GM12865 (cell line): ENCODE measurements at regions not wholly inside any gene's neighbourhood (a gene's known extent, or its start where the extent isn't known, plus 50 kb on each side); places are given as distances from the start of the nearest gene placed in this dataset.

ENCODE experiments used
- DNase-seq: peaks from one replicate; pipeline ENCODE4 v3.0.0; 2010; ENCODE audit warnings: low read depth
- H3K4me3 ChIP-seq: 2 replicates; pipeline ENCODE4 v1.5.1; 2011; ENCODE audit warnings: mild to moderate bottlenecking, low read depth, low read length, control low read depth
- TF ChIP-seq, protein P1 (sequence below): IDR thresholded peaks from 2 replicates; pipeline ENCODE4 v1.5.1; 2011; ENCODE audit warnings: low read length, control low read depth, low read depth, inconsistent platforms; ENCODE audit not compliant: insufficient read depth; ENCODE audit errors: missing control alignments

DNA sequence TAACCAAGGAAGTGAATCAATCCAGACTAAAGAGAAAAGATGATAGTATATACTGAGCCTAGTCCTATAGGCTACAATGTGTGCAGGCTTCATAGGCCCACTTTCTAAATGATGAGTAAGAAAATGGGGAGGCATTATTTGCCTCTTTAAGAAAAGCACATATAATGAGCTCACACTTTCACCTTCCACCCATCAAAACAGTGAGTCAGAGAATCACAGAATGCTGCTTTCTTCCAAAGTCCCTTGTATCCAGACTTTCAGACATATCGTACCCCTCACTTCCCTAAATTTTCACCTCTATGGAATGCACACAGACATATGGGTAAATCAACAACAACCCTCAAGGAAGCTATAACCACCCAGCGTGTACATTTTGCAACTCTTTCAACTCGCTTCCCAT lies 286.4 kb upstream of the PRKD1 start:
- no peak for DNase-seq
- TF ChIP-seq, protein P1, sequence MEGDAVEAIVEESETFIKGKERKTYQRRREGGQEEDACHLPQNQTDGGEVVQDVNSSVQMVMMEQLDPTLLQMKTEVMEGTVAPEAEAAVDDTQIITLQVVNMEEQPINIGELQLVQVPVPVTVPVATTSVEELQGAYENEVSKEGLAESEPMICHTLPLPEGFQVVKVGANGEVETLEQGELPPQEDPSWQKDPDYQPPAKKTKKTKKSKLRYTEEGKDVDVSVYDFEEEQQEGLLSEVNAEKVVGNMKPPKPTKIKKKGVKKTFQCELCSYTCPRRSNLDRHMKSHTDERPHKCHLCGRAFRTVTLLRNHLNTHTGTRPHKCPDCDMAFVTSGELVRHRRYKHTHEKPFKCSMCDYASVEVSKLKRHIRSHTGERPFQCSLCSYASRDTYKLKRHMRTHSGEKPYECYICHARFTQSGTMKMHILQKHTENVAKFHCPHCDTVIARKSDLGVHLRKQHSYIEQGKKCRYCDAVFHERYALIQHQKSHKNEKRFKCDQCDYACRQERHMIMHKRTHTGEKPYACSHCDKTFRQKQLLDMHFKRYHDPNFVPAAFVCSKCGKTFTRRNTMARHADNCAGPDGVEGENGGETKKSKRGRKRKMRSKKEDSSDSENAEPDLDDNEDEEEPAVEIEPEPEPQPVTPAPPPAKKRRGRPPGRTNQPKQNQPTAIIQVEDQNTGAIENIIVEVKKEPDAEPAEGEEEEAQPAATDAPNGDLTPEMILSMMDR: no peak
- H3K4me3 ChIP-seq: no peak overlapping the region

DNA sequence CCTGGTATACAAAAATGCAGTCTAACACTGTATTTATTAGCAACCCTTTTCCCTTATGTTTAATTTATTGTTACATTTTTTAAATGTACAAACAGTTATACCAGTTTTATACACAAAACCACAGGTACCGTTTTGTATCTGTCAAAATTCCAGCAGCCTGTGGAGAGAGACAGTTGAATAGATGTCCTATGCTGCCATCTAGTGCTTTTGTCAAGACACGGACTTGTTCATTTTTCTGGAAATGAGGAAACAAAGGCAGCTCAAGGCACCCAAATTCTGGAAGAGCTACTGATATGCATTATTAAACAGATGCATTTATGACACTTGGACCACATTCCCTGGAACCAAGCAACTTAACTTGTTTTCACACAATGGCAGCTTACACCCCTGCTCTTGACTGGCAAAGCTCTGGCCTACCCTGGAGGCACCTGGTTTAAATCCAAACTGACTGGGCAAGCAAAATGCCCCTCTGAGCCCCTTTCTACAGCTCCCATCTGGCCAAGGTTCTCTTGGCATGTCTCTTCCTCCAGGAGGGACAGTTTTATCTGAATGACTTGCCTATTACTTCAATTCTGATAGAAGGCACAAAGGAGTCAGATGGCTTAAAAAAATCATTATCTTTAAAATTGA lies 286.9 kb upstream of the PRKD1 start:
- peak; percentile 42 for DNase-seq
- no peak overlapping the region for H3K4me3 ChIP-seq
- TF ChIP-seq, protein P1: peak; percentile 45

GRCh38 chr14:30218907-30219306 lies 291.3 kb upstream of the PRKD1 start:
- H3K4me3 ChIP-seq: no peak overlapping the region
- no peak for DNase-seq
- TF ChIP-seq, protein P1: no peak

GRCh38 chr14:30221546-30221945 lies 293.9 kb upstream of the PRKD1 start:
- no peak for DNase-seq
- TF ChIP-seq, protein P1: no peak
- no peak overlapping the region for H3K4me3 ChIP-seq

DNA sequence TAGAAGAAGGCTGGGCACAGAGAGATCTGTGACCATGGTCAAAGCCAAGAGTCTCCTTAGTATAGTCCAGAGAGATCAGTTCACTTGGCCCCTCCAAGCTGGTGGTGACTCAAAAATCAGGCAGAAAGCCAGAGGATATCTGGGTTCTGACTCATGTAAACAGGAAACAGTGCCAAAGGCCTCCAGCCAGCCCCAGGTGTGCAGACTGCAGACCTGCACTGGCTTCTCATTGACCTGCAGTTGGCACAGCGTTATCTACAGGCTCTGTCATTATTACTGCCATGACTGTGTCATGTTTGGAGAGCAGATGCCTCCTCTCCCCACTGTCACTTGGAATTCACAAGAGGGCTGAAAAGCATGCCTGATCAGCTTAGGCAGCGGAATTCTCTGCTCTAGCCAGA lies 295.7 kb upstream of the PRKD1 start:
- DNase-seq: peak; percentile 0
- TF ChIP-seq, protein P1: no peak
- no peak overlapping the region for H3K4me3 ChIP-seq

DNA sequence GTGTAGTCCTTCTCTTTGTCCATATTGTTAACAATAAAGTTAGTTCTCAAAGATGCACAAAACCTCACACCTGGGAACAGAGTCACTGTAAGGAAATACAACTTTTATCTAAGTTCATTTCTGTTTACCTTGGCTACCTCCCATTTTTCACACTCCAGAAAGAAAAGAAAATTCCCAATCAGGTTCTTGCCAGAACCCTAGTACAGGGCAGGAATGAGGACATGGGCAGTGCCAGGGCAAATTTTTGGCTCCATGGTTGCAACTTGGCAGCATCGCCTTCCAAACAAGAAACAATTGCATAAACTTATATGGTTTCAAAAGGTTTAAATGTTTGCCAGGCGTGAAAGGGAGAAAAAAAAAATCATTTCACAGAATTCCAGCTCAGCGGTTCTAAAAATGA lies 296.3 kb upstream of the PRKD1 start:
- TF ChIP-seq, protein P1: no peak
- DNase-seq: no peak
- H3K4me3 ChIP-seq: no peak overlapping the region

- H3K4me3 ChIP-seq: no peak overlapping the region
- DNase-seq: no peak
- TF ChIP-seq, protein P1: no peak
These were observed 297.5 kb upstream of the PRKD1 start for GRCh38 chr14:30225176-30225575.
